NCI-H446 treated with DMSO at 0.1 percent for 48 hours (cell line): ENCODE measurements at regions not wholly inside any gene's neighbourhood (a gene's known extent, or its start where the extent isn't known, plus 50 kb on each side); places are given as distances from the start of the nearest gene placed in this dataset.
"Not testable (repeated sequence)": the region's sequence is repeated elsewhere in the genome, so short reads cannot be mapped to it uniquely, and the experiment has no call there.

ENCODE experiments used
- DNase-seq: peaks from one replicate; lab custom pipeline; 2025; lab: John Stamatoyannopoulos, UW

DNA sequence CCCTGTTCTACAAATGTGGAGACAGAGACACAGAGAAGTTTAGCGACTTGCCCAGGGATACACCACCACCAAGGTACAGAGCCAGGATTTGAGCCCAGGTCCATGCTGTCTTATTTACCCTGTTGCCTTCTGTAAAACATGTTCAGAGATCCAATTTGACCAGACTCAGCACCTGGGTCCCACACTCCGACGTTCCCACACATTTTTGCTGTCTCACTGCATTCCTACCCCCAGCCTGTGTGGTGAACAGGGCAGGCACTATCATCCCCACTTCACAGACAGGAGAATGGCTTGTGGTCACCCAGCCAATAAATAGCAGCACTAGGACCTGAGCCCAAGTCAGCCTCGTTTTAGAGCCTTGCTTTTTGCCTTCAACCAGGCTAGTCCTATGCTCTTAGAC, 102.8 kb downstream of the PJA1 start:
- DNase-seq = no peak

DNA sequence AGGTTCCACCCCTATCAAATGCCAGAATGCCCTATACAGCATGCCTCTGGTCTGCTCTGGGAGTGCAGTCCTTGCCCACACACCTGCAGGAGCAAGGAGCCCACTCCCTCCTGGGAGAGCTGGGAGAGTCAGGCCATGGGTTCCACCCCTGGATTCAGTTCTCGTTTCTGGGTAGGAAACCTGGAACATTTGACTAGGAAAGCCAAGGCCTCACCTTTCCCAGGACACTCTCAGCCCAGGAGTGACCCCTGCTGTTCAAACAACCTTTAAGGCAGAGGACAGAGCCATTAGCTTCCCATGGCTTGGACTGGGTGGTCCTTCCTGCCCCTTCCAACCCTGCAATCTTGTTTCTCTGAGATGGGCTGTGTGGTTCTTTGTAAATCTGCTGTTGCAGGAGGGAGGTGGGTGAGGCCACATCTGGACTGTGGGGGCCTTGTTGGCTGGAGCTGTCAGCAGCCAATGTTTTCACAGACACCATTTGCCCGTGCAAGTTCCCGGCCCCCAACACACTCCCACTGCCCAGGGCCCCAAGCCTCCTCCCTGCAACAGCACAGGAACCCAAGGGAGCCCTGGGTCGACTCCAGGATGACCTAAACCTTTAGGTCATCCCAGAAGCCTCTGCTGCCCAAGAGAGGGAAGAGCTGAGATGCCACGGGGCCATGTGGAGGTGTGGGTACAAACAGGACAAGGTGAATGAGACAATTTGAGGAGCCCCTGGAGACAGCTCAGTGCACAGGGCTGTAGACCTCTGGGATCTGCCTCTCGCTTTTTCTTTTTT, 104.4 kb downstream of the PJA1 start:
- no peak for DNase-seq

- DNase-seq = no peak
Measured at GRCh38 chrX:69055193-69055592, 110.1 kb downstream of the PJA1 start.

- not testable (repeated sequence) for DNase-seq
Measured at GRCh38 chrX:69054497-69054896, 110.8 kb downstream of the PJA1 start.

DNA sequence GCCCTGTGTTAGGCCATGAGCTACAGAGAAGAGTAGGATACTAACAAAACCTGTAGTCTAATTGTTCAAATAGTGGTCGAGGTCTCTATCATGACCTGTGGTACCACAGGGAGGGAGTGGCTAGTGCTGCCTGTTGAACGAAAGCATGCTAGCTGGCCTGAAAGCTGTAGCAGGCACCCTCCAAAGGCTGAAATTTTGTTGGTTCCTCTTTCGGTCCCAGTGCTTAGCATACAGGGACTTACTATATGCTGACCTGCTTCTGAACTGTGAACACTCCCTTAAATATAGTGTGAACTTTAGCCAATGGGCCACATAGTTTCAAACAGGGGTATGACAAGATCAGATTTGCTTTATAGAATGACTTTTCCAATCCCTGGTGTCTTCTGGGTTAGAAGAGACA, 113.4 kb downstream of the PJA1 start:
- no peak for DNase-seq

- DNase-seq = no peak
Measured at GRCh38 chrX:69050051-69050765, 115.0 kb downstream of the PJA1 start.

- DNase-seq = no peak
Measured at GRCh38 chrX:69046996-69047490, 118.2 kb downstream of the PJA1 start.

DNA sequence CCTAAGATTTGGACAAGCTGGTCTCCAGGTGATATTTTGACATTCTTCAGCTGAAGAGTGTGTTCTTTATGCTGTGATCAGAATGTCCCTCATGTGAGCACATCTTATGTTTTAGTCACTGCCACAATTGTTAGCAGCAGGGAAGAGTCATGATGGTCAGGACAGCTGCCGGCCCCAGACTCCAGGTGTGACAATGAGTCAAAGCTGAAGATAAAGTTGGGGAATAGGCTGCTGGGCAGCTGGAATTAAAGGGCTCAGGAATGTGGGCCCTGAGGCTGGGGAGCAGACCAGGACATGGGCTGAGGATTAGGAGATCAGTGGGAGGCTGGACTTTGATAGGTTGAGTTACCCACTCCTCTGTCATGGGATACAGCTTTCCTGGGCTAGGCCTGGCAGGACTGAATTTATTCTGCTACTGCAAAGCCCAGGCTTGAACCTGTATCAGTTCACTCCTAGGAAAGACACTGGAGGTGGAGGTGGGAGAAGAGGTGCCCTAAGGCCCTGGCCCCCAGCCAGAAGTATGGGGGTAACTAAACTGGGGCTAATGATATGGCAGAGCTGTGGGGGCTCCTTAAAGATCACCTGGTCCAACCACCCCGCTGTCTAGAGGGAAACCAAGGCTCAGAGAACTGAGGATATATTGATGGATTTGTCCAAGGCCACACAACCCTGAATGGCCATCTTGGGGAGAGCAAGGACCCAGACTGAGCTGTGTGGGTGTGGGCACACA, 119.5 kb downstream of the PJA1 start:
- DNase-seq = no peak

GRCh38 chrX:69038816-69039215, 126.4 kb downstream of the PJA1 start:
- no peak for DNase-seq

- DNase-seq = no peak
Measured at GRCh38 chrX:69038188-69038587, 127.1 kb downstream of the PJA1 start.

GRCh38 chrX:69037786-69038185, 127.5 kb downstream of the PJA1 start:
- DNase-seq = no peak

GRCh38 chrX:69036674-69037573, 128.3 kb downstream of the PJA1 start:
- no peak for DNase-seq

GRCh38 chrX:69034451-69034850, 130.8 kb downstream of the PJA1 start:
- no peak for DNase-seq

- no peak for DNase-seq
Measured at GRCh38 chrX:69033936-69034335, 131.3 kb downstream of the PJA1 start.

DNA sequence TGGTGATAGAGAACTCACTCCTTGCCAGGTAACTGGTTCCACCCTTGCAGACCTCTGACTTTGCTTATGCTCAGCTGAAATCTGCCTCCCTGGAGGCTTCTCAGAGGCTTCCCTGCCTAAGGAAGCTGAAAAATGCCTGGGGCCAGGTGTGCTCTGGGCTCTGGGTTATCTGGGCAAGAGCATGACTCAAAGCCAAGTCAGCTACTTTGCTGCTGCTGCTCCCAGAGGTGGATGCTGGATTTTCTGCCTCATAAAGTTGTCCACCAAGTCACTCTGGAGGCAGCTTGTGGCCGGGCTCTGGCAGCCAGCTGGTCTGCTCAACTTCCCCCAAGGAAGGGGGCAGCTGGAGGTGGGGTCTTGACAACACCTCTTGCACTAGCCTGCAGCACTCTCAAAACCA, 132.7 kb downstream of the PJA1 start:
- DNase-seq = no peak

- no peak for DNase-seq
Measured at GRCh38 chrX:69031971-69032391, 133.3 kb downstream of the PJA1 start.

DNA sequence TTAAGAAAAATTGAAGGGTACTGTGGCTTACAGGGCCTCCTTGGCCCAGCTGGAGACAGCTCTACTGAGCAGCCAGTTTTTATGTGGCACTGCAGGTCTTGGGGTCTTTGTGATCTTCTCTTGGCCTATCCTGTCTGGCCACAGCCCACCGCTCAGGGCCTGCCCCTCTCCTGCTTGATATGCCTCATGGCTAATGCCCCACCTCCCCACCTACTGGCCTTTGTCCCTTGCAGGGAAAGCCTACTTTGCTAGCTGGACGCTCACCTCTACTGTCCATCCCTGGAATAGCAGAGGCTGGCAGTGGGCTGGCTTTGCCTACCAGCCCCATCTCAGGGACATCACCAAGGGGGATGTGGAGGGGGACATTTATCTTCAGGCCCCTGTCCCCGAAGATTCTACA, 134.1 kb downstream of the PJA1 start:
- no peak for DNase-seq

DNA sequence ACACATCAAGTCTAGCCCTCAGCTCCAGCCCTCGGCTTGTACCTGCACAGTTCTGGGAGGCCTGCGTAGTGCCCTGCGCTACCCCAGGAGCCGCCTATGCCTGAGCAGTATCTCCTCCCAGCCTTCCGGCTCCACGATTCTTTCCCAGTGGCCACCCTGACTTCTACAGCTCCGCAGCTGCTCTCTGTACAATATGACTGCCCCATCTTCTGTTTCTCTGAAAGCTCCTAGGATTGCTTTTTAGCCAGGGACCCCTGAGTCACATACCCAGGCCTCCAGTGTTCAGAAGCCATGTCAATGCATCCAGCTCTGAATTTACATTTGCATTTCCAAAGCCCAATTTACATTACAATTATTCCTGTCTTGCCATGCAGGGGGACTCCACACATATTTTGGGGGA, 135.5 kb downstream of the PJA1 start:
- no peak for DNase-seq

- no peak for DNase-seq
Measured at GRCh38 chrX:69028761-69029120, 136.5 kb downstream of the PJA1 start.

GRCh38 chrX:69028006-69028760, 137.1 kb downstream of the PJA1 start:
- DNase-seq = no peak
